WTC11 (cell line): ENCODE measurements at regions not wholly inside any gene's neighbourhood (a gene's known extent, or its start where the extent isn't known, plus 50 kb on each side); places are given as distances from the start of the nearest gene placed in this dataset.
"Not testable (repeated sequence)": the region's sequence is repeated elsewhere in the genome, so short reads cannot be mapped to it uniquely, and the experiment has no call there.

Experiments used
- ATAC-seq: fragments of 200-7000 bp; cut with Tn5 transposase; 2 replicates; pipeline ENCODE4 v1.10.0; 2021; ENCODE audit warnings: mild to moderate bottlenecking, moderate library complexity
- CTCF ChIA-PET: fragments of 300-600 bp; sonication (Branson Sonifier 250); formaldehyde crosslinking; loops from one replicate; lab custom pipeline; 2021; ENCODE audit warnings: antibody characterized with exemption; lab: Charles Lee
- POLR2A ChIA-PET: fragments of 350-600 bp; sonication (Branson Sonifier 250); formaldehyde crosslinking; loops from one replicate; lab custom pipeline; 2021; ENCODE audit warnings: antibody characterized with exemption; lab: Charles Lee
- DNase-seq: peaks from one replicate; pipeline ENCODE4 v3.0.0; 2021; ENCODE audit warnings: low spot score
- H3K27ac Mint-ChIP-seq: 2 replicates; pipeline ENCODE4 v1.8.0; 2021; ENCODE audit warnings: mixed read lengths
- H3K27me3 Mint-ChIP-seq: 2 replicates; pipeline ENCODE4 v1.8.0; 2021; ENCODE audit warnings: low read depth, mild to moderate bottlenecking, moderate library complexity, mixed read lengths
- H3K36me3 Mint-ChIP-seq: 2 replicates; pipeline ENCODE4 v1.8.0; 2021; ENCODE audit warnings: mixed read lengths
- H3K4me1 Mint-ChIP-seq: 2 replicates; pipeline ENCODE4 v1.8.0; 2022; ENCODE audit warnings: mixed read lengths
- H3K4me3 Mint-ChIP-seq: 2 replicates; pipeline ENCODE4 v1.8.0; 2021; ENCODE audit warnings: mild to moderate bottlenecking, moderate library complexity, mixed read lengths
- H3K9me3 Mint-ChIP-seq: 2 replicates; pipeline ENCODE4 v1.8.0; 2021; ENCODE audit warnings: mixed read lengths

DNA sequence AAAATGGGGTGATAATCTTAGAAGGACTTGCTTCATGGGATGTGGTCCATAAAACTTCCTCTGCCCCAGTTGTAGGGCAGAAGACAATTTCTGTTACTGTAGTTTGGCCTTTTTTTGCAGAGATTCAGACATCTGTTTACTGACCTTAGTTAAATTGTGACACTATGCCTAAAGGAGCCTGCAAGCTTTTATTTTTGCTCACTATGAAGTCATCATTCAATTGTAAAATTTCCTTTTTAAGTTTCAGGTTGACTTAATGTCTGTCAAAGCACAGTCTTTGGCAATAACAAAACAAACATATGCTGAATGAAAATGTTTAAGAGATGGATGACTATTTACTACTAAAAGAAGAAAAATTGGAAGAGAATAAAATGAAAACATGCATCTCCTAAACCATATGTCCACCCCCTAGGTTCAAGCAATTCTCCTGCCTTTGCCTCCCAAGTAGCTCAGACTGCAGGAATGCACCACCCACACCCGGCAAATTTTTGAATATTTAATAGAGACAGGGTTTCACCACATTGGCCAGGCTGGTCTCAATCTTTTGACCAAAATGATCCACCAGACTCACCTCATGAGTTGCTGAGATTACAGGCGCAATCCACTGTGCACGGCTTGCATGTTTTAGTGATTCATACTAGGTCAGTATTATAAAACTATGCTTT lies 93.5 kb upstream of the HSFY2 start:
- H3K27me3 Mint-ChIP-seq, H3K27ac Mint-ChIP-seq, H3K4me1 Mint-ChIP-seq, H3K4me3 Mint-ChIP-seq, POLR2A ChIA-PET, DNase-seq, H3K9me3 Mint-ChIP-seq, H3K36me3 Mint-ChIP-seq, CTCF ChIA-PET, ATAC-seq: not testable (repeated sequence)

DNA sequence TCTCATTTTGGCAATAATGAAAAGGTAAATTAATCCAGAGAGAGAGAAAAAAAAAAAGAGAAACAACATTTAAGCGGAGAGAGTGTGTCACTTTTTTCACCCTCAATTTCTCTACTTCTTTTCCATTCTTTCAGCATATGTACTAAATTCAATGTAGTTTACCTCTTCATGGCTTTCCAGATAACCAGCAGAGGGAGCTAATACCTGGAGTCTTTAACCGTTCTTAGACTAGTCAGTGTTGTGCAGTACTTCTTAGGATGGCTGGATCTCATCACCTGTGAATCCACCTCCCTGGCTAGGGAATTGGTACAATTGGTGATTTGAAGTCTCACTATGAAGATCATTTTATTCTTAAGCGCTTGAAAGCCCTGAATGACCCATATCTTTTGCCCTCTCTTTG lies 87.3 kb upstream of the HSFY2 start:
- ATAC-seq, result peak; percentile 75
- H3K27me3 Mint-ChIP-seq, H3K36me3 Mint-ChIP-seq, H3K27ac Mint-ChIP-seq, H3K4me1 Mint-ChIP-seq, POLR2A ChIA-PET, CTCF ChIA-PET, H3K4me3 Mint-ChIP-seq, H3K9me3 Mint-ChIP-seq, DNase-seq: not testable (repeated sequence)

GRCh38 chrY:18858484-18859191 lies 85.1 kb upstream of the HSFY2 start:
- CTCF ChIA-PET, H3K36me3 Mint-ChIP-seq, H3K4me1 Mint-ChIP-seq, H3K9me3 Mint-ChIP-seq, H3K27me3 Mint-ChIP-seq, ATAC-seq, H3K27ac Mint-ChIP-seq, DNase-seq, H3K4me3 Mint-ChIP-seq, POLR2A ChIA-PET: not testable (repeated sequence)

- CTCF ChIA-PET, H3K27ac Mint-ChIP-seq: not testable (repeated sequence)
These were observed 81.6 kb upstream of the HSFY2 start for GRCh38 chrY:18855184-18855583.

GRCh38 chrY:18853323-18853722 lies 79.8 kb upstream of the HSFY2 start:
- H3K36me3 Mint-ChIP-seq, H3K27me3 Mint-ChIP-seq, H3K9me3 Mint-ChIP-seq, ATAC-seq, DNase-seq, H3K4me3 Mint-ChIP-seq, CTCF ChIA-PET, H3K4me1 Mint-ChIP-seq, H3K27ac Mint-ChIP-seq, POLR2A ChIA-PET: not testable (repeated sequence)

More at GRCh38 chrY:18855184-18855583, 81.6 kb upstream of the HSFY2 start:
- H3K4me3 Mint-ChIP-seq, DNase-seq, H3K27me3 Mint-ChIP-seq, H3K9me3 Mint-ChIP-seq, POLR2A ChIA-PET, ATAC-seq, H3K4me1 Mint-ChIP-seq, H3K36me3 Mint-ChIP-seq: not testable (repeated sequence)

GRCh38 chrY:18836643-18837042 lies 63.1 kb upstream of the HSFY2 start:
- H3K27ac Mint-ChIP-seq, result not testable (repeated sequence)

More at GRCh38 chrY:18836643-18837042, 63.1 kb upstream of the HSFY2 start:
- H3K4me1 Mint-ChIP-seq, H3K4me3 Mint-ChIP-seq, CTCF ChIA-PET, POLR2A ChIA-PET, H3K9me3 Mint-ChIP-seq, H3K36me3 Mint-ChIP-seq, DNase-seq, H3K27me3 Mint-ChIP-seq, ATAC-seq: not testable (repeated sequence)
